ENCODE measurements at regions not wholly inside any gene's neighbourhood (a gene's known extent, or its start where the extent isn't known, plus 50 kb on each side); places are given as distances from the start of the nearest gene placed in this dataset.

- H3K4me1 ChIP-seq (ENCODE audit: insufficient read depth, low read length, poor library complexity, severe bottlenecking): no peaks in the 10 kb centered on the region
- TF ChIP-seq EZH2phosphoT487 (IDR thresholded peaks at IDR 0.05; ENCODE audit: borderline replicate concordance) (no peak), CTCF (conservative IDR thresholded peaks at IDR 0.05; ENCODE audit: low read length) (no peak)
These were observed 459.9 kb downstream of the PIK3C3 start for GRCh38 chr18:42414756-42415454.

GRCh38 chr18:42417189-42417588, 462.2 kb downstream of the PIK3C3 start:
- Histone ChIP-seq H3F3A (ENCODE audit: low read depth) (no peaks in the 10 kb centered on the region), H3K4me2 (ENCODE audit: low read depth, low read length, poor library complexity, severe bottlenecking) (no peak overlapping the region), H3K27me3 (ENCODE audit: insufficient read depth, low read length, poor library complexity, severe bottlenecking) (no peaks in the 10 kb centered on the region), H3K9ac (ENCODE audit: low read depth, low read length, poor library complexity, severe bottlenecking) (no peak overlapping the region), H3K4me1 (ENCODE audit: insufficient read depth, low read length, poor library complexity, severe bottlenecking) (no peaks in the 10 kb centered on the region), H3K9me2 (replicated peaks; ENCODE audit: low read depth, low read length) (no peaks in the 10 kb centered on the region), H3K9me3 (ENCODE audit: insufficient read depth, low read depth, low read length) (no peaks in the 10 kb centered on the region), H4K20me1 (ENCODE audit: insufficient read depth, low read length, poor library complexity, severe bottlenecking) (no peaks in the 10 kb centered on the region), H3K4me3 (ENCODE audit: low read length, poor library complexity, severe bottlenecking) (no peak overlapping the region), H3K36me3 (ENCODE audit: insufficient read depth, low read length) (no peaks in the 10 kb centered on the region), H3K79me2 (ENCODE audit: insufficient read depth, low read length) (no peaks in the 10 kb centered on the region), H2AFZ (ENCODE audit: low read length) (no peak overlapping the region)
- TF ChIP-seq CTCF (conservative IDR thresholded peaks at IDR 0.05; ENCODE audit: low read length) (no peak), EZH2phosphoT487 (IDR thresholded peaks at IDR 0.05; ENCODE audit: borderline replicate concordance) (no peak)

More at GRCh38 chr18:42414756-42415454, 459.9 kb downstream of the PIK3C3 start:
- H2AFZ ChIP-seq (ENCODE audit: low read length): no peak overlapping the region
- H3K36me3 ChIP-seq (ENCODE audit: insufficient read depth, low read length): no peaks in the 10 kb centered on the region
- H3K27me3 ChIP-seq (ENCODE audit: insufficient read depth, low read length, poor library complexity, severe bottlenecking): no peaks in the 10 kb centered on the region
- no peak overlapping the region for H3K4me3 ChIP-seq (ENCODE audit: low read length, poor library complexity, severe bottlenecking)
- H3K9me3 ChIP-seq (ENCODE audit: insufficient read depth, low read depth, low read length): no peaks in the 10 kb centered on the region
- no peaks in the 10 kb centered on the region for H4K20me1 ChIP-seq (ENCODE audit: insufficient read depth, low read length, poor library complexity, severe bottlenecking)
- H3K9me2 ChIP-seq (replicated peaks; ENCODE audit: low read depth, low read length): no peaks in the 10 kb centered on the region
- H3K9ac ChIP-seq (ENCODE audit: low read depth, low read length, poor library complexity, severe bottlenecking): no peak overlapping the region
- no peak overlapping the region for H3K4me2 ChIP-seq (ENCODE audit: low read depth, low read length, poor library complexity, severe bottlenecking)
- no peaks in the 10 kb centered on the region for H3K79me2 ChIP-seq (ENCODE audit: insufficient read depth, low read length)
- H3F3A ChIP-seq (ENCODE audit: low read depth): no peaks in the 10 kb centered on the region

GRCh38 chr18:42418121-42418520, 463.1 kb downstream of the PIK3C3 start:
- no peak for TF ChIP-seq CTCF (conservative IDR thresholded peaks at IDR 0.05; ENCODE audit: low read length)
- TF ChIP-seq EZH2phosphoT487 (IDR thresholded peaks at IDR 0.05; ENCODE audit: borderline replicate concordance): no peak
- Histone ChIP-seq H3K4me3 (ENCODE audit: low read length, poor library complexity, severe bottlenecking) (no peak overlapping the region), H3F3A (ENCODE audit: low read depth) (no peaks in the 10 kb centered on the region), H3K79me2 (ENCODE audit: insufficient read depth, low read length) (no peaks in the 10 kb centered on the region), H2AFZ (ENCODE audit: low read length) (no peak overlapping the region), H3K9me2 (replicated peaks; ENCODE audit: low read depth, low read length) (no peaks in the 10 kb centered on the region), H3K27me3 (ENCODE audit: insufficient read depth, low read length, poor library complexity, severe bottlenecking) (no peaks in the 10 kb centered on the region), H3K9me3 (ENCODE audit: insufficient read depth, low read depth, low read length) (no peaks in the 10 kb centered on the region), H3K36me3 (ENCODE audit: insufficient read depth, low read length) (no peaks in the 10 kb centered on the region), H3K4me1 (ENCODE audit: insufficient read depth, low read length, poor library complexity, severe bottlenecking) (no peaks in the 10 kb centered on the region), H3K9ac (ENCODE audit: low read depth, low read length, poor library complexity, severe bottlenecking) (no peak overlapping the region), H3K4me2 (ENCODE audit: low read depth, low read length, poor library complexity, severe bottlenecking) (no peak overlapping the region), H4K20me1 (ENCODE audit: insufficient read depth, low read length, poor library complexity, severe bottlenecking) (no peaks in the 10 kb centered on the region)
